Heart right ventricle (tissue), 16 donors: ENCODE measurements at regions not wholly inside any gene's neighbourhood (a gene's known extent, or its start where the extent isn't known, plus 50 kb on each side); places are given as distances from the start of the nearest gene placed in this dataset.

ENCODE experiments used
- ATAC-seq, 8 donors: fragments of 200-7000 bp; cut with Tn5 transposase; one replicate each; pipeline ENCODE4 v1.9.1; 2020; ENCODE audit warnings: mild to moderate bottlenecking in 8 of 8, moderate library complexity in 8 of 8, moderate number of reproducible peaks in 1 of 8
- DNase-seq, 2 donors: peaks; one replicate each; pipeline ENCODE4 v3.0.0-alpha.2; 2020
- H3K27ac ChIP-seq, 10 donors: fragments of 200-600 bp; sonication (generic) in 2 of 10; one replicate each; pipeline versions ENCODE4 v1.5.0 to v1.8.0; 2020 to 2022; ENCODE audit warnings: mild to moderate bottlenecking in 3 of 10
- H3K27me3 ChIP-seq, 7 donors: fragments of 200-600 bp; one replicate each; pipeline ENCODE4 v1.8.0; 2021 to 2022; ENCODE audit warnings: mild to moderate bottlenecking in 2 of 7
- H3K36me3 ChIP-seq, 9 donors: fragments of 200-600 bp; sonication (generic) in 1 of 9; one replicate each; pipeline versions ENCODE4 v1.5.0 to v1.8.0; 2020 to 2022; ENCODE audit warnings: mild to moderate bottlenecking in 2 of 9
- H3K4me1 ChIP-seq, 9 donors: fragments of 200-600 bp; sonication (generic) in 1 of 9; one replicate each; pipeline versions ENCODE4 v1.5.0 to v1.8.0; 2020 to 2022; ENCODE audit warnings: mild to moderate bottlenecking in 4 of 9
- H3K4me3 ChIP-seq, 10 donors: fragments of 200-600 bp; sonication (generic) in 2 of 10; one replicate each; pipeline versions ENCODE4 v1.5.0 to v1.8.0; 2020 to 2022; ENCODE audit warnings: mild to moderate bottlenecking in 7 of 10, moderate library complexity in 2 of 10
- H3K9me3 ChIP-seq, 11 donors: fragments of 200-600 bp in 10 of 11; sonication (generic) in 2 of 11; one replicate each; pipeline versions ENCODE4 v1.5.0 to v1.8.0; 2013 to 2022; ENCODE audit warnings: mild to moderate bottlenecking in 2 of 11, control low read depth in 1 of 11, moderate library complexity in 1 of 11
- WGBS, 2 donors: extraction: QIAGEN DNeasy Blood & Tissue Kit; methylation state at CpG; one replicate each; pipeline ENCODE4 v1.1.7; 2013; ENCODE audit warnings: inconsistent platforms in 1 of 2; 5-methylcytosine and 5-hydroxymethylcytosine counted together
- intact Hi-C, 10 donors: fragments of 100-400 bp; cut with DNase I; formaldehyde crosslinking; loops; one replicate each; pipeline versions ENCODE4 v1.11.1 to v1.14.2; 2022
- TF ChIP-seq, protein P1 (sequence below), 9 donors: fragments of 200-600 bp; sonication (generic) in 2 of 9; IDR thresholded peaks; one replicate each; pipeline versions ENCODE4 v1.5.0 to v1.8.0; 2021 to 2022; ENCODE audit warnings: antibody characterized with exemption in 9 of 9, mild to moderate bottlenecking in 5 of 9, moderate library complexity in 1 of 9
- donor health status: Arrhythmogenic right ventricular cardiomyopathy.
- donor health status: ischemic (EF 13 %, LVEDD 7.1; RV severe dilation, severe dysfunction).
- donor health status: healthy with polysubstance abuse.
- donor health status: DM: no; HTN: yes; CAD: no.
- donor health status: DM: no; HTN: no; CAD: no.
- donor health status: ischemic (EF 25% LVEDD 6.9; RV normal size, moderate dysfunction).
- donor health status: ischemic (EF 25% LVEDD 5.7; RV mildly dilated, moderate dysfunction).
- donor health status: healthy.
- donor health status: DM: yes; HTN: yes; CAD: no.
- donor health status: Ischemic cardiomyopathy.
- donor health status: ischemic (EF 35%, LVEDD 5.7; RV mildly dilated, moderate dysfunction).
- donor health status: nonischemic (EF 11% LVEDD 7.7; RV severe dilation, severe dysfunction).
- donor health status: DM: yes; HTN: yes; CAD: no.
- donor health status: PGD.
- donor health status: ischemic (EF 29% LVEDD 5.4; RV normal size, mild dysfunction).
- donor health status: nonischemic (EF 23%, LVEDD 6.1; RV moderate dilation, normal function).

DNA sequence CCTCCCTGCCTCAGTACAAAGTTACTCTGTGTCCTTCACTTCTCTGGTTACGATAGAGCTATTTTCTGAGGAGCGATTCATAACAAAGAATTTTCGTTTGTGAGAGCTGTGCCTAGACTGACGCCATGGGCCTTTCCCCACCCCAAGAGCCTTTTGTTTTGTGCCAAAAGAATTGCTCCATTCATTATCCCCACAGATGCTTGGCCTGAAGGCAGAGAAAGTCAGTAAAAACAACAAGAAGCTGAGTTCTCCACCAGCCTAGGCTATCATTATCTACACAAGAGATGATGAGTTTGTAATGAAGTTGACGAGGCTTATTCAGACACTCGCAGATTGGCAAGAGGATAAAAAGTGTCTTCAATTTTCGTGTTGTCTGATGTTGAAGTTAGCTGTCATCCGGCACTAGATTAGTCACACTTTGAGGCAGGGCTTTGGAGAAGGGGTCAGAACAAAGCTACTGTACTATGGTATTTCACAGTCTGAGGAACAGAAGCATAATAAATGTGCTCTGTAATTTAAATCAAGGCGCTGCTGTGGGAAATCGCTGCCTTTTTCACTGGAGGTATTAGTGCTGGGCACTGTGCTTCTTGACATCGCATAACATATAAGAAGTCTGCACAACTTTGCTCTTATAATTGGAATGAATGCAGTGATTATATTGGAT is 278.4 kb upstream of the FIGN start:
- H3K36me3 ChIP-seq: no peaks in the 10 kb centered on the region
- ATAC-seq (peak; percentile 64 to 89 (median 71)), DNase-seq (peak in 1 of 2 donors; percentile 6)
- H3K27me3 ChIP-seq: no peaks in the 10 kb centered on the region
- intact Hi-C loops: no loop called here
- TF ChIP-seq, protein P1, sequence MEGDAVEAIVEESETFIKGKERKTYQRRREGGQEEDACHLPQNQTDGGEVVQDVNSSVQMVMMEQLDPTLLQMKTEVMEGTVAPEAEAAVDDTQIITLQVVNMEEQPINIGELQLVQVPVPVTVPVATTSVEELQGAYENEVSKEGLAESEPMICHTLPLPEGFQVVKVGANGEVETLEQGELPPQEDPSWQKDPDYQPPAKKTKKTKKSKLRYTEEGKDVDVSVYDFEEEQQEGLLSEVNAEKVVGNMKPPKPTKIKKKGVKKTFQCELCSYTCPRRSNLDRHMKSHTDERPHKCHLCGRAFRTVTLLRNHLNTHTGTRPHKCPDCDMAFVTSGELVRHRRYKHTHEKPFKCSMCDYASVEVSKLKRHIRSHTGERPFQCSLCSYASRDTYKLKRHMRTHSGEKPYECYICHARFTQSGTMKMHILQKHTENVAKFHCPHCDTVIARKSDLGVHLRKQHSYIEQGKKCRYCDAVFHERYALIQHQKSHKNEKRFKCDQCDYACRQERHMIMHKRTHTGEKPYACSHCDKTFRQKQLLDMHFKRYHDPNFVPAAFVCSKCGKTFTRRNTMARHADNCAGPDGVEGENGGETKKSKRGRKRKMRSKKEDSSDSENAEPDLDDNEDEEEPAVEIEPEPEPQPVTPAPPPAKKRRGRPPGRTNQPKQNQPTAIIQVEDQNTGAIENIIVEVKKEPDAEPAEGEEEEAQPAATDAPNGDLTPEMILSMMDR (IDR thresholded peaks at IDR 0.05): no peak
- peak overlapping the region in 5 of 10 donors; percentile 10 to 45 (median 37) for H3K27ac ChIP-seq
- no peaks in the 10 kb centered on the region for H3K4me1 ChIP-seq
- H3K9me3 ChIP-seq: no peaks in the 10 kb centered on the region
- H3K4me3 ChIP-seq: no peak overlapping the region
- 71 to 77% methylated on average over 11 of the region's 11 CpGs for WGBS, 2 donors

DNA sequence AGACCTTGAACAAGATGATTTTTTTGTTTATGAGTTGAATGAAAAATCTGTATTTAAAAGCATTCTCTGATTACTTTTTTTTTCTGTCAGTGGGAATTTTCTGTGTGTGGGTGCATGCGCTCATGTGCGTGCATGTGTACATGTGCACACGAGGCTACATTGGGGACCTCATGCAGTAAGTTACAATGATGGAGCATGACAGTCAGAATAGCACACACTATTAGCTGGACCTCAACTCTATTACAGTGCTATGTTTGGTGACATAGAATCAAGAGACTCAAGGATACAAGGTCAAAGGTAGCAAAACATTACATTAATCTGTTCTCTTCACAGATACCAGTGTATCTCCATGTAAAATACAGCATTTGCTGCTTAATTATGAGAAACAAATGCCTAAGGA is 276.8 kb upstream of the FIGN start:
- WGBS, 2 donors: 95 to 98% methylated on average over 3 of the region's 3 CpGs
- Histone ChIP-seq H3K36me3 (no peaks in the 10 kb centered on the region), H3K9me3 (no peaks in the 10 kb centered on the region), H3K27me3 (no peaks in the 10 kb centered on the region), H3K27ac (no peak overlapping the region), H3K4me1 (no peaks in the 10 kb centered on the region), H3K4me3 (no peak overlapping the region)
- ATAC-seq: no peak
- TF ChIP-seq, protein P1 (IDR thresholded peaks at IDR 0.05): no peak
- intact Hi-C loops: no loop called here
- DNase-seq: no peak

DNA sequence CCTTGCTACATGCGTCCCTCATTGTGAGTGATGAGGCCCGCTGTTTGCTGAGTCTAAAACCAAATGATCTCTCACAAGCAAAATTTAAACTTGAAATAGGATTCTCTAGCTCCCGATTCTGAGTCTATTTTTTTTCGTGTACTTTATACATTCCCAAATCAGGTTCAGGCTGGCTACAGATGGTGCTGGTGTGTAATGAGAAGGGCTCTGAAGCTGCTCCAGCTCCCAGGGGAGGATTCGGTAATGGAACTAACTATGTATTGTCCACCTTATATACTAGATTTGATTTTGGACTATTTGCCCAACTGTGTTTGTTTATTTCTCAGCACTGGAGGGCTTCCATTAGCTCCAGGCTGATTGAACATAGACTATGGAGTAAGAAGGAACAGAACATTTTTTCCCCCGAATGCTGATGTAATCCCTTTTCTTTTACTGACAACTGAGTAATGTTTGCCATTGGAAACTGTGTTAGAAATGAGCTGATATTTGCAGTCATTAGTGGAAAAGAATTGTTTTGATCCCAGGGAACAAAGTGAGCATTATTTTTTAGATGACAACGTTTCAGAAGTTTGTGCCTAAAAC is 274.0 kb upstream of the FIGN start:
- DNase-seq (no peak), ATAC-seq (peak in 1 of 8 donors; percentile 59)
- intact Hi-C loops: no loop called here
- Histone ChIP-seq H3K4me1 (no peaks in the 10 kb centered on the region), H3K36me3 (no peaks in the 10 kb centered on the region), H3K27ac (no peak overlapping the region), H3K27me3 (no peaks in the 10 kb centered on the region), H3K4me3 (no peak overlapping the region), H3K9me3 (no peaks in the 10 kb centered on the region)
- TF ChIP-seq, protein P1 (IDR thresholded peaks at IDR 0.05): no peak
- WGBS, 2 donors: 72 to 78% methylated on average over 7 of the region's 7 CpGs

DNA sequence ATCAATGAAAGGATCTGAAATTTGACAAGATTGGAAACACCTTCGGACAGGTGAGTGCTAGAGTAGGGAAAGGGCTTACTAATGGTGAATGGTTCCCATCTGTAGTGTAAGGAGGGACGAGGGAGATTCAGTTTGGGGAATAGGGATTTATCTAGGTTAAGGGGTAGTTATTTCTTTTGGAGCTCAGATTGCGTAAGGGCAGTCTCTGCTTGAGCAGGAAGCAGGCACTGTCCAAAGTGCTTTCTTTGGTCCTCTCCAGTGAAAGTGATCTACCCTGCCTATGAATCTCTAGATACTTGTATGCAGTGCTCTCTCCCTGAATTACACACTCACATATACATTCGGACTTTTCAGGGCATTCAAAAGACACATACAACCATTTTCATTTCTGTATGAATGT is 272.9 kb upstream of the FIGN start:
- ATAC-seq (peak in 1 of 8 donors; percentile 41), DNase-seq (no peak)
- Histone ChIP-seq H3K4me3 (no peak overlapping the region), H3K27me3 (no peaks in the 10 kb centered on the region), H3K9me3 (no peaks in the 10 kb centered on the region), H3K36me3 (no peaks in the 10 kb centered on the region), H3K4me1 (no peaks in the 10 kb centered on the region), H3K27ac (no peak overlapping the region)
- intact Hi-C loops: no loop called here
- WGBS, 2 donors: 85 to 89% methylated on average over 4 of the region's 4 CpGs
- TF ChIP-seq, protein P1 (IDR thresholded peaks at IDR 0.05): no peak
